ENCODE measurements at regions not wholly inside any gene's neighbourhood (a gene's known extent, or its start where the extent isn't known, plus 50 kb on each side); places are given as distances from the start of the nearest gene placed in this dataset.

DNA sequence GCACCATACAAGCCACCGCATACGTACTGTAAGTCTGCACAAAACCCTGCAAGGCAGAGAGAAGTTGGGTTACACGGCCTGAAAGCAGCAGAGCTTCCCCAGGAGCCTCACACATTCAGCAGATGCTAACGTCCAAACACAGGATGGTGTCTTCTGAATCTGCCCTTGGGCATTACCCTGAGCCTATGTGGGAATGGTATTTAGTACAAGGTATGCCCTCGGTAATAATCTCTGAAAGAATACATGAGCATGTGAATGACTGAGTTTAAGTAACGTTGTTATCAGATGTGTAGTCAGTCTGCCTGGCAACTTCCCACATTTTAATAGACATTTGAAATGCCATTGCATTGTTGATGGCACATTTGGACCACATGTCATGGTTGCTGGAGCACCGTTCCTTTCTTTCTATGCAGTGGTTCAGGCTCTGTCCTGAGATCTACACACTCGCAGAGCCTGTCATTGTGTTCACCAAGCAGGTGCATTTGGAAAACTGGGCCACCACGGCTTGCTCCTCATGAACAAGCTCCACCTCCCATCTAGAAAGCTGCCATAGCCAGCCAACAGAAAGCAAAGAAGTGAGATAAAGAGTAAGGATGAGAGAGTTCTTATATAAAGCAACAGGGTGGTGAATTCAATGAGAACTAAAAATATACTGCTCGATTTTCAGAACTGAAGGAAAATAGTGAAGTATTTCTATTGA is 136.5 kb upstream of the GGTLC1 start:
- TF ChIP-seq POLR2A (IDR thresholded peaks at IDR 0.05; ENCODE audit: low read depth, low read length), result no peak
- no peak for TF ChIP-seq TAF1 (IDR thresholded peaks at IDR 0.05; ENCODE audit: borderline replicate concordance, low read depth, low read length)
